Chondrocyte (in vitro differentiated cells): ENCODE measurements at regions not wholly inside any gene's neighbourhood (a gene's known extent, or its start where the extent isn't known, plus 50 kb on each side); places are given as distances from the start of the nearest gene placed in this dataset.

ENCODE experiments used
- DNase-seq: peaks from one replicate; pipeline ENCODE4 v3.0.0; 2021; ENCODE audit warnings: mixed read lengths, low spot score
- H3K27ac Mint-ChIP-seq: one replicate; pipeline ENCODE4 v1.8.0; 2021; ENCODE audit warnings: mild to moderate bottlenecking, moderate library complexity, mixed read lengths; ENCODE audit not compliant: unreplicated experiment
- H3K27me3 Mint-ChIP-seq: 2 replicates; pipeline ENCODE4 v1.8.0; 2021; ENCODE audit warnings: low read depth, mixed read lengths
- H3K36me3 Mint-ChIP-seq: 2 replicates; pipeline ENCODE4 v1.8.0; 2021; ENCODE audit warnings: low read depth, mixed read lengths
- H3K4me1 Mint-ChIP-seq: 2 replicates; pipeline ENCODE4 v1.8.0; 2021; ENCODE audit warnings: low read depth, mild to moderate bottlenecking, mixed read lengths
- H3K4me3 Mint-ChIP-seq: one replicate; pipeline ENCODE4 v1.8.0; 2021; ENCODE audit warnings: mild to moderate bottlenecking, moderate library complexity, mixed read lengths; ENCODE audit not compliant: unreplicated experiment
- H3K9me3 Mint-ChIP-seq: 2 replicates; pipeline ENCODE4 v1.8.0; 2021; ENCODE audit warnings: low read depth, mixed read lengths
- CTCF ChIP-seq: fragments of 200-600 bp; sonication (generic); IDR thresholded peaks from 2 replicates; pipeline ENCODE4 v1.5.0; 2021; ENCODE audit warnings: antibody characterized with exemption, mild to moderate bottlenecking, moderate library complexity

GRCh38 chr1:165063181-165063965, 293.1 kb downstream of the LMX1A start:
- DNase-seq = no peak
- Mint-ChIP-seq H3K36me3 (no peaks in the 10 kb centered on the region), H3K27ac (no peak overlapping the region), H3K9me3 (no peaks in the 10 kb centered on the region), H3K4me3 (no peak overlapping the region), H3K27me3 (peaks cover 11% of the 10 kb centered on the region), H3K4me1 (no peaks in the 10 kb centered on the region)
- TF ChIP-seq CTCF = no peak

GRCh38 chr1:165062346-165062745, 294.2 kb downstream of the LMX1A start:
- Mint-ChIP-seq H3K27me3 (peaks cover 11% of the 10 kb centered on the region), H3K4me3 (no peak overlapping the region), H3K4me1 (no peaks in the 10 kb centered on the region), H3K27ac (no peak overlapping the region), H3K36me3 (no peaks in the 10 kb centered on the region), H3K9me3 (no peaks in the 10 kb centered on the region)
- DNase-seq = no peak
- no peak for TF ChIP-seq CTCF

GRCh38 chr1:165060285-165060793, 296.2 kb downstream of the LMX1A start:
- Mint-ChIP-seq H3K4me3 (no peak overlapping the region), H3K27me3 (peaks cover 11% of the 10 kb centered on the region), H3K27ac (no peak overlapping the region), H3K9me3 (no peaks in the 10 kb centered on the region), H3K36me3 (no peaks in the 10 kb centered on the region), H3K4me1 (no peaks in the 10 kb centered on the region)
- TF ChIP-seq CTCF = no peak
- no peak for DNase-seq

- H3K4me3 Mint-ChIP-seq = no peak overlapping the region
- H3K27me3 Mint-ChIP-seq = peaks cover 13% of the 10 kb centered on the region
Measured at GRCh38 chr1:165057956-165058355, 298.6 kb downstream of the LMX1A start.

GRCh38 chr1:165056914-165057313, 299.6 kb downstream of the LMX1A start:
- TF ChIP-seq CTCF = no peak
- H3K27ac Mint-ChIP-seq = no peak overlapping the region
- H3K4me1 Mint-ChIP-seq = no peaks in the 10 kb centered on the region
- H3K27me3 Mint-ChIP-seq = peaks cover 13% of the 10 kb centered on the region
- no peak for DNase-seq
- no peak overlapping the region for H3K4me3 Mint-ChIP-seq
- no peaks in the 10 kb centered on the region for H3K9me3 Mint-ChIP-seq
- H3K36me3 Mint-ChIP-seq = no peaks in the 10 kb centered on the region

More at GRCh38 chr1:165057956-165058355, 298.6 kb downstream of the LMX1A start:
- TF ChIP-seq CTCF = no peak
- Mint-ChIP-seq H3K27ac (no peak overlapping the region), H3K36me3 (no peaks in the 10 kb centered on the region), H3K4me1 (no peaks in the 10 kb centered on the region), H3K9me3 (no peaks in the 10 kb centered on the region)
- no peak for DNase-seq
